Lower lobe of right lung (tissue), 2 donors: ENCODE measurements at regions not wholly inside any gene's neighbourhood (a gene's known extent, or its start where the extent isn't known, plus 50 kb on each side); places are given as distances from the start of the nearest gene placed in this dataset.
A peak's percentile ranks its signal among the peaks of the same experiment; 100 is the strongest.

ENCODE experiments used
- ATAC-seq, 2 donors: fragments of 200-7000 bp; cut with Tn5 transposase; one replicate each; pipeline ENCODE4 v1.9.1; 2020 to 2022; ENCODE audit warnings: mild to moderate bottlenecking in 2 of 2, moderate library complexity in 2 of 2
- DNase-seq: peaks from one replicate; pipeline ENCODE4 v3.0.0-alpha.2; 2020
- H3K27ac ChIP-seq: fragments of 200-600 bp; one replicate; pipeline ENCODE4 v1.8.0; 2022
- H3K27me3 ChIP-seq: fragments of 200-600 bp; one replicate; pipeline ENCODE4 v1.8.0; 2022; ENCODE audit warnings: low read depth
- H3K36me3 ChIP-seq: fragments of 200-600 bp; one replicate; pipeline ENCODE4 v1.8.0; 2022; ENCODE audit warnings: mild to moderate bottlenecking
- H3K4me1 ChIP-seq: fragments of 200-600 bp; one replicate; pipeline ENCODE4 v1.8.0; 2022
- H3K4me3 ChIP-seq: fragments of 200-600 bp; one replicate; pipeline ENCODE4 v1.8.0; 2022; ENCODE audit warnings: mild to moderate bottlenecking
- H3K9me3 ChIP-seq: fragments of 200-600 bp; one replicate; pipeline ENCODE4 v1.8.0; 2022
- intact Hi-C: fragments of 100-400 bp; cut with DNase I; formaldehyde crosslinking; loops from one replicate; pipeline ENCODE4 v1.11.0; 2022
- TF ChIP-seq, protein P1 (sequence below): fragments of 200-600 bp; IDR thresholded peaks from one replicate; pipeline ENCODE4 v1.8.0; 2022; ENCODE audit warnings: antibody characterized with exemption, mild to moderate bottlenecking
- donor health status: DM: no; HTN: yes; CAD: no; lungs with severe emphysema.

DNA sequence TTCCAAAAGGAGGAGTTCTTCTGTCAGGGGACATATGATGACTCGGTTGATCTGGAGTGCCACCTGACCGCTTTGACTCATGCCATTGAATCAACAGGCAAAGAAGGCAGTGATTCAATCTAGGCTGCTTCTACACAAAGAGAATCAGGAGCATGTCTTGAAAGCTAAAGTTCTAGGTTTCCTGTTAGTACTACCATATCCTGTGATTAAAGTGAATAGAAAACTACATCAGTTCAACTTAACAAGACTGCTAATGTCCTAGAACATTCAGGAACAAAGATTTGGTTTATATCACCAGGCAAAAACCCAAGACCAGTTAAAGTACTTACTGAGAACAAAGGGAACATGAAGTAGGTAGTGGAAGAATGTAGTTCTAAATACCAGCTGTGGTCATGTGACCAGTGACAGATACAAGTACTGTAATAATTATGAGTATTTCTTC lies 216.8 kb upstream of the SGK1 start:
- H3K4me3 ChIP-seq = no peak overlapping the region
- H3K36me3 ChIP-seq = no peaks in the 10 kb centered on the region
- peaks cover 8% of the 10 kb centered on the region for H3K4me1 ChIP-seq
- no peaks in the 10 kb centered on the region for H3K27me3 ChIP-seq
- intact Hi-C loops = no loop called here
- no peaks in the 10 kb centered on the region for H3K9me3 ChIP-seq
- peak in 1 of 2 donors; percentile 28 for ATAC-seq
- TF ChIP-seq, protein P1, sequence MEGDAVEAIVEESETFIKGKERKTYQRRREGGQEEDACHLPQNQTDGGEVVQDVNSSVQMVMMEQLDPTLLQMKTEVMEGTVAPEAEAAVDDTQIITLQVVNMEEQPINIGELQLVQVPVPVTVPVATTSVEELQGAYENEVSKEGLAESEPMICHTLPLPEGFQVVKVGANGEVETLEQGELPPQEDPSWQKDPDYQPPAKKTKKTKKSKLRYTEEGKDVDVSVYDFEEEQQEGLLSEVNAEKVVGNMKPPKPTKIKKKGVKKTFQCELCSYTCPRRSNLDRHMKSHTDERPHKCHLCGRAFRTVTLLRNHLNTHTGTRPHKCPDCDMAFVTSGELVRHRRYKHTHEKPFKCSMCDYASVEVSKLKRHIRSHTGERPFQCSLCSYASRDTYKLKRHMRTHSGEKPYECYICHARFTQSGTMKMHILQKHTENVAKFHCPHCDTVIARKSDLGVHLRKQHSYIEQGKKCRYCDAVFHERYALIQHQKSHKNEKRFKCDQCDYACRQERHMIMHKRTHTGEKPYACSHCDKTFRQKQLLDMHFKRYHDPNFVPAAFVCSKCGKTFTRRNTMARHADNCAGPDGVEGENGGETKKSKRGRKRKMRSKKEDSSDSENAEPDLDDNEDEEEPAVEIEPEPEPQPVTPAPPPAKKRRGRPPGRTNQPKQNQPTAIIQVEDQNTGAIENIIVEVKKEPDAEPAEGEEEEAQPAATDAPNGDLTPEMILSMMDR = no peak
- peak overlapping the region; percentile 51 for H3K27ac ChIP-seq
- DNase-seq = no peak

DNA sequence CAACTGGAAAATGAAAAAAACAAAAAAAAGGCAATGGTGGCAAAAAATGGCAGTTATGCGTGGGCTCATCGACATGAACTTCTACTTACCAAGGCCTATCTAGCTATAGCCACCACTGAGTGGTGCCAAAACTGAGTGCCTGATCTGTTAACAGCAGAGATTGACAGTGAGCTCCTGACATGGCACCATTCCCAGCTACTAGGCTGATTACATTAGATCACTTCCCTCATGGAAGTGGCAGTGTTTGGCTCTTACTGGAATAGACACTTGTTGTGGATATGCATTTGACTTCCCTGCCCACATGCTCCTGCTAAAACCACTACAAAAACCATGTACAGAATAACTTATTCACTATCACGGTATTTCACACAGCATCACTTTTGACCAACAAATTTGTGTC lies 216.1 kb upstream of the SGK1 start:
- TF ChIP-seq, protein P1 = no peak
- H3K27me3 ChIP-seq = no peaks in the 10 kb centered on the region
- no peaks in the 10 kb centered on the region for H3K9me3 ChIP-seq
- no peak for DNase-seq
- intact Hi-C loops = no loop called here
- ATAC-seq = no peak
- H3K4me3 ChIP-seq = no peak overlapping the region
- peaks cover 7% of the 10 kb centered on the region for H3K4me1 ChIP-seq
- no peaks in the 10 kb centered on the region for H3K36me3 ChIP-seq
- H3K27ac ChIP-seq = peak overlapping the region; percentile 51

DNA sequence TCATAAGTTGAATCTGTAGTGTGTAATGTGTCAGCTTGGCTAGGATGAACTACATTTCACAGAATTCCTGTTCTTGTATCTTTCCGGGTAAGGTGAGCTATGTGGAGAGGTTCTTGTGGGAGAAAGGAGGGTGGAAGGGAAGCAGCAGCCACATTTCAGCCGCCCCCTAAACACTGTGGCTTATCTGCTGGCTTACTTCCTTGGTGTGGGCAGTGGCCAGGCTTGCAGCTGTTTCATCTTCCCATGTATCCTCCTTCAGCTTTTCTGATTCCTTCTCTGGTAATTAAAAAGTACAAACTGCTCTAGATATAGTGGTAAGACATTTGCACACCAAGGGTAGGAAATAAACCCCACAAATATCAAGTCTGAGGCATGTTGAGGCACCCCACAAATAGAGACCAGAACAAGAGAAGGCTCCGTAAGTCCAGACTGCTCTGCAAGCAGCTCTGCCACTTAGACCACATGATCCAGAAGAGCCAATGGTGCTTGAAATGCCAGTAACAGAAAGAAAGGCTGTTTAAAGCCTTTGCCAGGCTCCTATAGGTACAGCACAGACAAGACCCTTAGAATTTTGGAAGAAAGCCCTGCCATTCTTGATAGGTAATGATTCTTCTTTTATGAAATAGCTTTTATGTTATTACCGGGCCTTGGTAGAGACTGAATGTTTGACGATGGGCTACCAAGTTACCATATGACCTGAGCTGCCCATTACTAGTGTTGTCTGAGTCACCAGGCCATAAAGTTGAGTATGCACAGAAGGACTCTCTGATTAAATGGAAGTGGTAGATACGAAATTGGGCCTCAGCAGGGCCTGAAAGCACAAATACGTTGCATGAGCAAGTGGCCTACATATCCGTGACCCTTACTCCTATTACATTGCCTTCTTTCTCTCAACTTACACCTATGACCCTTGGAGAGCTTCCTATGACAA lies 215.0 kb upstream of the SGK1 start:
- H3K27ac ChIP-seq = peak overlapping the region; percentile 1
- H3K4me1 ChIP-seq = peaks cover 7% of the 10 kb centered on the region
- DNase-seq = no peak
- H3K36me3 ChIP-seq = no peaks in the 10 kb centered on the region
- H3K9me3 ChIP-seq = no peaks in the 10 kb centered on the region
- TF ChIP-seq, protein P1 = no peak
- intact Hi-C loops = no loop called here
- ATAC-seq = no peak
- H3K4me3 ChIP-seq = no peak overlapping the region
- no peaks in the 10 kb centered on the region for H3K27me3 ChIP-seq

DNA sequence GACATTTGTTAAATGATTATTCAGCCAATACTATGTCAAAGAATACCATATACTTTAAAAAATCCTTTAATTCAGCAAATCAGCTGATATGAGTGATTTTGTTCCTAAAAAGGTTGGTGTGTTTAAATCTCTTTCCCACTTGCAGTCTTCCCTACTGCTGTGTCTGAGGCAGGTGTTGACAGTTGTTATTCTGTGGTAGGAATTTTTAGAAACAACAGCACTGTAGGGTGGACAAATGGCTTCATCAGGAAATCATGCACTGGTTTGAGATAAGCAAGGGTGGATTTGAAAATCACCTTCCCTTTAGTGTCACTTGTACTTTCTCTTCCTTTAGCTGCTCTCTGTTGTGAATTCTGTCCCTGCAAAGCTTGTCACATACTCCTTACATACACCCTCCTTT lies 213.7 kb upstream of the SGK1 start:
- Histone ChIP-seq H3K4me1 (peaks cover 7% of the 10 kb centered on the region), H3K27ac (peak overlapping the region; percentile 19), H3K36me3 (no peaks in the 10 kb centered on the region), H3K4me3 (no peak overlapping the region), H3K27me3 (no peaks in the 10 kb centered on the region), H3K9me3 (no peaks in the 10 kb centered on the region)
- intact Hi-C loops = no loop called here
- DNase-seq = no peak
- ATAC-seq = no peak
- TF ChIP-seq, protein P1 = no peak

DNA sequence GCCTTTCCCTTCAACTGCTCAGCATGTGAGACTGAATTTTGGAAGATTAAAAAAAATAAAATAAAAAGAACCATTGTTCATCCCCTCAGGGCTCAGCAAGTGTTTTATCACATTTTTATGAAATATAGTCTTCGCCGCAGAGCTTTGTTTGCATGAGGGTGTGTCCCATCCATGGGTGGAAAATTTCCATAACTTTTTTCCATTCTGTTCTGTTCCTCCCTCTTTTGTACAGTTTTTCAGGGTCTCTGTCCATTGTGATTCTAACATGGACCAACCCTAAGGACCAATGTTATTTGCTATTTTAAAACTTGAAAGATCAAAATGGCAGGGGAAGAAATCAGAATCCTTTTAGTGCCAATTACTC lies 213.3 kb upstream of the SGK1 start:
- Histone ChIP-seq H3K27ac (peak overlapping the region; percentile 19), H3K4me3 (no peak overlapping the region), H3K9me3 (no peaks in the 10 kb centered on the region), H3K4me1 (peaks cover 7% of the 10 kb centered on the region), H3K36me3 (no peaks in the 10 kb centered on the region), H3K27me3 (no peaks in the 10 kb centered on the region)
- DNase-seq (no peak), ATAC-seq (no peak)
- TF ChIP-seq, protein P1 = no peak
- intact Hi-C loops = no loop called here
